HUES48 (cell line): ENCODE measurements at regions not wholly inside any gene's neighbourhood (a gene's known extent, or its start where the extent isn't known, plus 50 kb on each side); places are given as distances from the start of the nearest gene placed in this dataset.
A peak's percentile ranks its signal among the peaks of the same experiment; 100 is the strongest.

ENCODE experiments used
- H3K27ac ChIP-seq: one replicate; pipeline ENCODE4 v1.7.0; 2013; ENCODE audit warnings: low read depth, low read length, inconsistent platforms
- H3K27me3 ChIP-seq: 2 replicates; pipeline ENCODE4 v1.6.1; 2013; ENCODE audit warnings: mild to moderate bottlenecking, low read length; ENCODE audit not compliant: control insufficient read depth, insufficient read depth
- H3K36me3 ChIP-seq: 2 replicates; pipeline ENCODE4 v1.6.1; 2013; ENCODE audit warnings: low read length; ENCODE audit not compliant: control insufficient read depth, insufficient read depth
- H3K4me1 ChIP-seq: 2 replicates; pipeline ENCODE4 v1.6.1; 2013; ENCODE audit warnings: mild to moderate bottlenecking, low read length; ENCODE audit not compliant: control insufficient read depth, insufficient read depth
- H3K4me3 ChIP-seq: 2 replicates; pipeline ENCODE4 v1.5.1; 2013; ENCODE audit warnings: mild to moderate bottlenecking, low read depth, low read length
- H3K9ac ChIP-seq: 2 replicates; pipeline ENCODE4 v1.6.1; 2013; ENCODE audit warnings: mild to moderate bottlenecking, low read depth, low read length, moderate library complexity
- H3K9me3 ChIP-seq: 2 replicates; pipeline ENCODE4 v1.6.1; 2013; ENCODE audit warnings: low read length; ENCODE audit not compliant: control insufficient read depth, insufficient read depth

- H3K27ac ChIP-seq: no peak overlapping the region
- no peaks in the 10 kb centered on the region for H3K9me3 ChIP-seq
- H3K36me3 ChIP-seq: no peaks in the 10 kb centered on the region
- H3K4me3 ChIP-seq: no peak overlapping the region
- no peaks in the 10 kb centered on the region for H3K27me3 ChIP-seq
- peaks cover 25% of the 10 kb centered on the region for H3K4me1 ChIP-seq
- H3K9ac ChIP-seq: no peak overlapping the region
These were observed 81.7 kb upstream of the RALGPS2 start for GRCh38 chr1:178643349-178643748.

- Histone ChIP-seq H3K4me3 (no peak overlapping the region), H3K36me3 (no peaks in the 10 kb centered on the region), H3K27ac (no peak overlapping the region), H3K9me3 (no peaks in the 10 kb centered on the region), H3K27me3 (no peaks in the 10 kb centered on the region), H3K9ac (no peak overlapping the region), H3K4me1 (peaks cover 25% of the 10 kb centered on the region)
These were observed 81.2 kb upstream of the RALGPS2 start for GRCh38 chr1:178643831-178644230.

- Histone ChIP-seq H3K4me3 (no peak overlapping the region; the same call in 1 of the 2 replicates), H3K36me3 (no peaks in the 10 kb centered on the region), H3K4me1 (peaks cover 25% of the 10 kb centered on the region), H3K27ac (no peak overlapping the region), H3K9me3 (no peaks in the 10 kb centered on the region), H3K9ac (no peak overlapping the region), H3K27me3 (no peaks in the 10 kb centered on the region)
These were observed 80.5 kb upstream of the RALGPS2 start for GRCh38 chr1:178644308-178645120.

GRCh38 chr1:178645157-178645807, 79.8 kb upstream of the RALGPS2 start:
- Histone ChIP-seq H3K9ac (peak overlapping the region; percentile 29; the same call in 1 of the 2 replicates), H3K27ac (peak overlapping the region; percentile 31), H3K9me3 (no peaks in the 10 kb centered on the region), H3K4me3 (peak overlapping the region; percentile 23; the same call in 1 of the 2 replicates), H3K27me3 (no peaks in the 10 kb centered on the region), H3K4me1 (peaks cover 25% of the 10 kb centered on the region), H3K36me3 (no peaks in the 10 kb centered on the region)

GRCh38 chr1:178645808-178646200, 79.2 kb upstream of the RALGPS2 start:
- Histone ChIP-seq H3K4me1 (peaks cover 25% of the 10 kb centered on the region), H3K9me3 (no peaks in the 10 kb centered on the region), H3K4me3 (no peak overlapping the region; the same call in 1 of the 2 replicates), H3K9ac (no peak overlapping the region), H3K27me3 (no peaks in the 10 kb centered on the region), H3K27ac (no peak overlapping the region), H3K36me3 (no peaks in the 10 kb centered on the region)

GRCh38 chr1:178646821-178647220, 78.2 kb upstream of the RALGPS2 start:
- Histone ChIP-seq H3K4me3 (no peak overlapping the region), H3K36me3 (no peaks in the 10 kb centered on the region), H3K27me3 (no peaks in the 10 kb centered on the region), H3K4me1 (peaks cover 21% of the 10 kb centered on the region), H3K9me3 (no peaks in the 10 kb centered on the region), H3K27ac (no peak overlapping the region), H3K9ac (no peak overlapping the region)

- no peak overlapping the region for H3K9ac ChIP-seq
- no peaks in the 10 kb centered on the region for H3K36me3 ChIP-seq
- H3K4me1 ChIP-seq: peaks cover 15% of the 10 kb centered on the region
- H3K4me3 ChIP-seq: no peak overlapping the region
- H3K27me3 ChIP-seq: no peaks in the 10 kb centered on the region
- H3K9me3 ChIP-seq: no peaks in the 10 kb centered on the region
- no peak overlapping the region for H3K27ac ChIP-seq
These were observed 76.9 kb upstream of the RALGPS2 start for GRCh38 chr1:178648151-178648550.

GRCh38 chr1:178649582-178650350, 75.3 kb upstream of the RALGPS2 start:
- Histone ChIP-seq H3K27ac (no peak overlapping the region), H3K4me1 (peaks cover 10% of the 10 kb centered on the region), H3K9ac (no peak overlapping the region)

GRCh38 chr1:178650934-178651511, 74.0 kb upstream of the RALGPS2 start:
- Histone ChIP-seq H3K36me3 (no peaks in the 10 kb centered on the region), H3K27me3 (no peaks in the 10 kb centered on the region), H3K4me3 (no peak overlapping the region), H3K27ac (no peak overlapping the region), H3K4me1 (no peaks in the 10 kb centered on the region), H3K9me3 (no peaks in the 10 kb centered on the region), H3K9ac (no peak overlapping the region)

More at GRCh38 chr1:178649582-178650350, 75.3 kb upstream of the RALGPS2 start:
- Histone ChIP-seq H3K27me3 (no peaks in the 10 kb centered on the region), H3K36me3 (no peaks in the 10 kb centered on the region), H3K4me3 (no peak overlapping the region), H3K9me3 (no peaks in the 10 kb centered on the region)

- no peaks in the 10 kb centered on the region for H3K27me3 ChIP-seq
- H3K4me1 ChIP-seq: no peaks in the 10 kb centered on the region
- no peak overlapping the region for H3K27ac ChIP-seq
- H3K4me3 ChIP-seq: no peak overlapping the region
- H3K36me3 ChIP-seq: no peaks in the 10 kb centered on the region
- no peak overlapping the region for H3K9ac ChIP-seq
- H3K9me3 ChIP-seq: no peaks in the 10 kb centered on the region
These were observed 73.3 kb upstream of the RALGPS2 start for GRCh38 chr1:178651742-178652141.
